ENCODE measurements at regions not wholly inside any gene's neighbourhood (a gene's known extent, or its start where the extent isn't known, plus 50 kb on each side); places are given as distances from the start of the nearest gene placed in this dataset.

DNA sequence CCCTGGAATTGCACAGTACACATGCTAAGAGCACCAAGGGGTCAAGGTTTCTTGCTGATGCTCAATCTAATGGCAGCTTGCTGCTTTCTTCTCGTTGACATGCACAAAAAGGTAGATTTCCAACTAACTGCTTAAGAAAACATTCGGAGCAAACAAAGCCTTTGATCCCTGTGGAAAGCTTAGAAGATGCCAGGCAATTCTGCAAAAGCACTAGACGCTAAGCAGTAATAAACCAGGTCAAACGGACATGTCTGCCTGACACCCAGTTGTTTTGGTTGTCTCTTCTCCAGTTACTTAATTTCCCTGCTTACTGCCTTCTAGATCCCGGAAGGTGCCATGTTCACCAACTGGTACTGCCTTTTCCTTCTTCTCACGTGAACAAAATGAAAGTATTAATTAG lies 100.5 kb upstream of the TMCC3 start:
- DNase-seq = no peak
- Histone ChIP-seq H3K9me3 (no peaks in the 10 kb centered on the region), H3K36me3 (ENCODE audit: low read depth, missing control alignments) (no peaks in the 10 kb centered on the region), H3K4me3 (no peak overlapping the region), H3K27me3 (no peaks in the 10 kb centered on the region), H3K27ac (no peak overlapping the region), H3K4me1 (peaks cover 4% of the 10 kb centered on the region)
- intact Hi-C loops (cut with DNase I; ENCODE audit: low total_unique reads) = no loop called here
- TF ChIP-seq POLR2A (IDR thresholded peaks at IDR 0.05) = no peak
- 50 to 68% methylated on average over 6 of the region's 6 CpGs for WGBS, 2 donors

DNA sequence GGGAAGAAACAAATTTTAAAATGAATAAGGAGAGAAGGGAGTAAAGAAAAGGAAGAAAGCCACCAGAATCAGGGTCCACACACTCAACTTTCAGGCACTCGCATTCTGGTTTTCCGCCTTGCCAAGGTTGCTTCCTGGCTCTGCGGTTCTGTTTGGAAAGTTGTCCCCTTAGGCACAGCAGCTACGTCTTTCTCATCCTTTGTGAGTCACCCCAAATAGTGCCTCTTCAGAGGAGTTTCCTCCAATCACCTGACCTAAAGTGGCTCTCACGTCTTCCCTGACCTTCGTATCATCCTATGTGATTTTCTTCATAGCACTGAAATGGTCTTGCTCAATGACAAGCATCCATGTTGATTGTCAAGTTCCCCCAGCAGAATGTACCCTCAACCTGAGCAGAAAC lies 99.5 kb upstream of the TMCC3 start:
- DNase-seq = no peak
- Histone ChIP-seq H3K27ac (no peak overlapping the region), H3K4me3 (no peak overlapping the region), H3K4me1 (peaks cover 4% of the 10 kb centered on the region), H3K9me3 (no peaks in the 10 kb centered on the region), H3K27me3 (no peaks in the 10 kb centered on the region), H3K36me3 (ENCODE audit: low read depth, missing control alignments) (no peaks in the 10 kb centered on the region)
- 77 to 97% methylated on average over 6 of the region's 6 CpGs for WGBS, 2 donors
- intact Hi-C loops (cut with DNase I; ENCODE audit: low total_unique reads) = no loop called here
- TF ChIP-seq, protein P1, sequence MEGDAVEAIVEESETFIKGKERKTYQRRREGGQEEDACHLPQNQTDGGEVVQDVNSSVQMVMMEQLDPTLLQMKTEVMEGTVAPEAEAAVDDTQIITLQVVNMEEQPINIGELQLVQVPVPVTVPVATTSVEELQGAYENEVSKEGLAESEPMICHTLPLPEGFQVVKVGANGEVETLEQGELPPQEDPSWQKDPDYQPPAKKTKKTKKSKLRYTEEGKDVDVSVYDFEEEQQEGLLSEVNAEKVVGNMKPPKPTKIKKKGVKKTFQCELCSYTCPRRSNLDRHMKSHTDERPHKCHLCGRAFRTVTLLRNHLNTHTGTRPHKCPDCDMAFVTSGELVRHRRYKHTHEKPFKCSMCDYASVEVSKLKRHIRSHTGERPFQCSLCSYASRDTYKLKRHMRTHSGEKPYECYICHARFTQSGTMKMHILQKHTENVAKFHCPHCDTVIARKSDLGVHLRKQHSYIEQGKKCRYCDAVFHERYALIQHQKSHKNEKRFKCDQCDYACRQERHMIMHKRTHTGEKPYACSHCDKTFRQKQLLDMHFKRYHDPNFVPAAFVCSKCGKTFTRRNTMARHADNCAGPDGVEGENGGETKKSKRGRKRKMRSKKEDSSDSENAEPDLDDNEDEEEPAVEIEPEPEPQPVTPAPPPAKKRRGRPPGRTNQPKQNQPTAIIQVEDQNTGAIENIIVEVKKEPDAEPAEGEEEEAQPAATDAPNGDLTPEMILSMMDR (IDR thresholded peaks at IDR 0.05) = no peak
- no peak for TF ChIP-seq POLR2A (IDR thresholded peaks at IDR 0.05)

DNA sequence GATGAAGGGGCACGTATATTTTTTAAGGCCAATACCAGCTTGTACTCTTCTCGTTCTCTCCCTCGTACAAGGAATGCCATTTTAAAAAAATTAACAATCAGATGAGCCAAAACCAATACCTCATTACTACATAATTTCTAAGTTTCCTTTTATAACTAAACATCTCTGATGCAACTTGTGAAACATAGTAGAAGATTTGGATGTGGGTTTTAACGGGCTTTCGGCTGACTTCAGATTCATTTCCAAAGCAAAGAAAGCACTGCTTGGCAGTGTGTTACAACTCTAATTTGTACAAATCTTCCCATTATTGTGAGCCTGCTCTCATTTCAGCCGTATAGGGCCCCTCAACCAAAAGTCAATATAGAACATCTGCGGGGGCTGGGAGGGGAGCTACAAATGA lies 99.1 kb upstream of the TMCC3 start:
- Histone ChIP-seq H3K4me3 (no peak overlapping the region), H3K4me1 (peaks cover 4% of the 10 kb centered on the region), H3K9me3 (no peaks in the 10 kb centered on the region), H3K36me3 (ENCODE audit: low read depth, missing control alignments) (no peaks in the 10 kb centered on the region), H3K27me3 (no peaks in the 10 kb centered on the region), H3K27ac (no peak overlapping the region)
- DNase-seq = no peak
- TF ChIP-seq, protein P1 (IDR thresholded peaks at IDR 0.05) = no peak
- intact Hi-C loops (cut with DNase I; ENCODE audit: low total_unique reads) = no loop called here
- WGBS, 2 donors = 94 to 95% methylated on average over 7 of the region's 7 CpGs

DNA sequence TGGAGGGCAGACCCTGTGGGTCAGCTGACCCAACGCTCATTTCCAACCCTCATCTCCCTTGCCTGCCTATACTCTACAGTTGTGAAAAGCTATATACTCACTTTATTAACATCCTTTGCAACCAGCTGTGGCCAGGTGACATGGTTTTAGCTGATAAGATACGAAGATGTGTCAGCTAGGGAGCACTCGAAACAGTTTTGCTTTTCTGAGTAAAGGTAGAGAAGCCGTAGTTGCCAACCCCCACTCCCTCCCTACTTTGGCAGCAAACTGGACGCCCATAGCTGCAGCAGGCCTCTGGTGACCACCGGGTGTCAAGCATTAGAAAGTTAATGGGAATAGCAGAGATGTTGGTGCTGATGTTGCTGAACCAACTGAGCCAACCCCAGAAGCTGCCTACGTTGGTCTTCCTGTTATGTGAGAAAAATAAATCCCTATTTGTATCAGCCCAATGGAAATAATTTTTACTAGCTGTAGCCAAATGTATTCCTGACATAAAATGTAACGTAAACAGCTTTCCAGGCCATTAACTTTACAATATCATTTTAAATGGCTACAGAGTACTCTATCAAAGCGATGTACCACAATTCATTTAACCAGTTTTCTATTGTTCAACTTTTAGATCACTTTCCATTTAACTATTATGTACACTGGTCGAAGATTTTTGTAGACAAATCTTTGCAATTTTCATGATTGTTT lies 98.5 kb upstream of the TMCC3 start:
- intact Hi-C loops (cut with DNase I; ENCODE audit: low total_unique reads) = no loop called here
- DNase-seq = no peak
- Histone ChIP-seq H3K9me3 (no peaks in the 10 kb centered on the region), H3K36me3 (ENCODE audit: low read depth, missing control alignments) (no peaks in the 10 kb centered on the region), H3K27ac (no peak overlapping the region), H3K4me3 (no peak overlapping the region), H3K4me1 (peaks cover 4% of the 10 kb centered on the region), H3K27me3 (no peaks in the 10 kb centered on the region)
- 83 to 85% methylated on average over 10 of the region's 10 CpGs for WGBS, 2 donors
- no peak for TF ChIP-seq POLR2A (IDR thresholded peaks at IDR 0.05)
- TF ChIP-seq, protein P1 (IDR thresholded peaks at IDR 0.05) = no peak

DNA sequence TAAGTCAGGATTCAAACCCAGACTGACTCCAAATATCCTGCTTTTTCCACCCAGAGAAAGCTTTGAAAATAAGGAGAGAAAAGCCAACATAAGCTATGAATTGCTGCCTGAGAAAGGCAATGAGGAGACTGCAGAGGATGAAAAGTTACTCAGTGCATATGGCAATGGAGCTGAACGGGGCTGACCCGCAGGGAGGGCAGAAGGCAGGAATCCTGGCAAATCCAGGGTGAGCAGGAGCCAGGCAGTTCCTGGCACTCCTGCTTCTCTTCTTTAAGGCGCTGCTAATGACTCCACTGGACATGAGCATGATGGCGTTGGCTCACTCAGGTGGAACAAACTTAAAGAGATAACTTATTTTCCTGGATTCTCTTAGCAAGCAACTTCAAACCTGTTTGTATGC lies 95.2 kb upstream of the TMCC3 start:
- intact Hi-C loops (cut with DNase I; ENCODE audit: low total_unique reads) = no loop called here

More for the DNA sequence above, 95.2 kb upstream of the TMCC3 start:
- no peak for DNase-seq
- H3K4me1 ChIP-seq = peaks cover under 1% of the 10 kb centered on the region
- H3K27me3 ChIP-seq = no peaks in the 10 kb centered on the region
- no peak overlapping the region for H3K4me3 ChIP-seq
- H3K9me3 ChIP-seq = no peaks in the 10 kb centered on the region
- TF ChIP-seq, protein P1 (IDR thresholded peaks at IDR 0.05) = no peak
- no peak for TF ChIP-seq POLR2A (IDR thresholded peaks at IDR 0.05)
- H3K27ac ChIP-seq = no peak overlapping the region
- H3K36me3 ChIP-seq (ENCODE audit: low read depth, missing control alignments) = no peaks in the 10 kb centered on the region
- 76 to 84% methylated on average over 4 of the region's 4 CpGs for WGBS, 2 donors

Data from testis (tissue), 2 donors.